ENCODE measurements at regions not wholly inside any gene's neighbourhood (a gene's known extent, or its start where the extent isn't known, plus 50 kb on each side); places are given as distances from the start of the nearest gene placed in this dataset.

GRCh38 chr18:78566720-78567119 lies 412.9 kb upstream of the SALL3 start:
- TF ChIP-seq CTCF (optimal IDR thresholded peaks at IDR 0.05 in 1 of 3, IDR thresholded peaks at IDR 0.05 in 1 of 3, conservative IDR thresholded peaks at IDR 0.05 in 1 of 3; ENCODE audit: extremely low read depth in 1 of 3, insufficient read depth in 2 of 3, low read length in 3 of 3), result no peak
- TF ChIP-seq EZH2 (IDR thresholded peaks at IDR 0.05; ENCODE audit: low read length), result no peak
- Histone ChIP-seq H3K9me3 (ENCODE audit: control insufficient read depth, low read depth, low read length) (peaks cover 17% of the 10 kb centered on the region), H3K36me3 (ENCODE audit: control insufficient read depth in 2 of 2, extremely low read depth in 1 of 2, insufficient read depth in 2 of 2, low read length in 2 of 2) (no peaks in the 10 kb centered on the region), H3K4me2 (ENCODE audit: control insufficient read depth, extremely low read depth, insufficient read depth, low read depth, low read length) (no peak overlapping the region), H3K9ac (ENCODE audit: control insufficient read depth, extremely low read depth, insufficient read depth, low read length) (no peak overlapping the region), H3K4me3 (ENCODE audit: control insufficient read depth in 2 of 3, extremely low read depth in 1 of 3, insufficient read depth in 2 of 3, low read depth in 1 of 3, low read length in 3 of 3) (no peak overlapping the region), H3K4me1 (ENCODE audit: control insufficient read depth, extremely low read depth, insufficient read depth, low read length) (no peaks in the 10 kb centered on the region), H3K27me3 (ENCODE audit: control insufficient read depth, extremely low read depth, insufficient read depth, low read length) (no peaks in the 10 kb centered on the region), H3K9me1 (ENCODE audit: control insufficient read depth, extremely low read depth, insufficient read depth, low read length) (no peaks in the 10 kb centered on the region), H2AFZ (ENCODE audit: control insufficient read depth, low read length) (no peak overlapping the region), H3K27ac (ENCODE audit: control insufficient read depth, insufficient read depth, low read length) (no peak overlapping the region), H3K79me2 (ENCODE audit: control insufficient read depth, insufficient read depth, low read length) (no peaks in the 10 kb centered on the region), H4K20me1 (ENCODE audit: control insufficient read depth, extremely low read depth, insufficient read depth, low read length) (no peaks in the 10 kb centered on the region)
- FAIRE-seq (no peak), DNase-seq (ENCODE audit: low read depth, low spot score) (no peak)
- dilution Hi-C loops (cut with MboI; ENCODE audit: extremely low pct_ligation_motif_present, low sequenced_read_pairs), result no loop called here

- no peaks in the 10 kb centered on the region for H3K36me3 ChIP-seq (ENCODE audit: control insufficient read depth in 2 of 2, extremely low read depth in 1 of 2, insufficient read depth in 2 of 2, low read length in 2 of 2)
- H3K79me2 ChIP-seq (ENCODE audit: control insufficient read depth, insufficient read depth, low read length), result no peaks in the 10 kb centered on the region
- no peak overlapping the region for H3K4me2 ChIP-seq (ENCODE audit: control insufficient read depth, extremely low read depth, insufficient read depth, low read depth, low read length)
- TF ChIP-seq EZH2 (IDR thresholded peaks at IDR 0.05; ENCODE audit: low read length) (no peak), CTCF (optimal IDR thresholded peaks at IDR 0.05 in 1 of 3, IDR thresholded peaks at IDR 0.05 in 1 of 3, conservative IDR thresholded peaks at IDR 0.05 in 1 of 3; ENCODE audit: extremely low read depth in 1 of 3, insufficient read depth in 2 of 3, low read length in 3 of 3) (no peak)
- no peak overlapping the region for H3K27ac ChIP-seq (ENCODE audit: control insufficient read depth, insufficient read depth, low read length)
- FAIRE-seq (no peak), DNase-seq (ENCODE audit: low read depth, low spot score) (no peak)
- H3K9me3 ChIP-seq (ENCODE audit: control insufficient read depth, low read depth, low read length), result peaks cover 10% of the 10 kb centered on the region
- H3K9ac ChIP-seq (ENCODE audit: control insufficient read depth, extremely low read depth, insufficient read depth, low read length), result no peak overlapping the region
- H3K9me1 ChIP-seq (ENCODE audit: control insufficient read depth, extremely low read depth, insufficient read depth, low read length), result no peaks in the 10 kb centered on the region
- no peaks in the 10 kb centered on the region for H3K27me3 ChIP-seq (ENCODE audit: control insufficient read depth, extremely low read depth, insufficient read depth, low read length)
- dilution Hi-C loops (cut with MboI; ENCODE audit: extremely low pct_ligation_motif_present, low sequenced_read_pairs), result no loop called here
- no peak overlapping the region for H3K4me3 ChIP-seq (ENCODE audit: control insufficient read depth in 2 of 3, extremely low read depth in 1 of 3, insufficient read depth in 2 of 3, low read depth in 1 of 3, low read length in 3 of 3)
- H4K20me1 ChIP-seq (ENCODE audit: control insufficient read depth, extremely low read depth, insufficient read depth, low read length), result no peaks in the 10 kb centered on the region
- H3K4me1 ChIP-seq (ENCODE audit: control insufficient read depth, extremely low read depth, insufficient read depth, low read length), result no peaks in the 10 kb centered on the region
- no peak overlapping the region for H2AFZ ChIP-seq (ENCODE audit: control insufficient read depth, low read length)
Measured at GRCh38 chr18:78571063-78571785, 408.4 kb upstream of the SALL3 start.

Data from keratinocyte (primary cell).